ENCODE measurements at regions not wholly inside any gene's neighbourhood (a gene's known extent, or its start where the extent isn't known, plus 50 kb on each side); places are given as distances from the start of the nearest gene placed in this dataset.

GRCh38 chr2:2834516-2835254 lies 503.6 kb upstream of the MYT1L start (continued):
- TF ChIP-seq USF1 (IDR thresholded peaks at IDR 0.05; ENCODE audit: borderline replicate concordance, low read depth): no peak
- no peak for TF ChIP-seq MAX (IDR thresholded peaks at IDR 0.05; ENCODE audit: low read depth)
- no peak for TF ChIP-seq NRF1 (IDR thresholded peaks at IDR 0.05; ENCODE audit: low read depth, low read length)
- no peak for TF ChIP-seq GATA2 (CRISPR knock-in tag; IDR thresholded peaks at IDR 0.05)
- no peak for TF ChIP-seq RCOR1 (IDR thresholded peaks at IDR 0.05; ENCODE audit: low read length)
- no peak for TF ChIP-seq USF2 (IDR thresholded peaks at IDR 0.05; ENCODE audit: borderline replicate concordance, low read depth, low read length)
- TF ChIP-seq POLR2AphosphoS5 (IDR thresholded peaks at IDR 0.05; ENCODE audit: low read depth, low read length): no peak
- TF ChIP-seq PBX3 (IDR thresholded peaks at IDR 0.05): no peak

GRCh38 chr2:2834105-2834504 lies 503.0 kb upstream of the MYT1L start:
- H2AFZ ChIP-seq (ENCODE audit: low read depth): no peak overlapping the region
- no peaks in the 10 kb centered on the region for H3K79me2 ChIP-seq (ENCODE audit: insufficient read depth)
- TF ChIP-seq PBX3 (IDR thresholded peaks at IDR 0.05): no peak
- TF ChIP-seq NFIC (IDR thresholded peaks at IDR 0.05; ENCODE audit: borderline replicate concordance): no peak
- no peak for TF ChIP-seq GATA2 (CRISPR knock-in tag; IDR thresholded peaks at IDR 0.05)
- TF ChIP-seq POLR2AphosphoS5 (IDR thresholded peaks at IDR 0.05; ENCODE audit: low read depth, low read length): no peak
- H3K27me3 ChIP-seq (ENCODE audit: insufficient read depth): no peaks in the 10 kb centered on the region
- no peaks in the 10 kb centered on the region for H3K36me3 ChIP-seq (replicated peaks in 1 of 2; ENCODE audit: control insufficient read depth in 1 of 2, insufficient read depth in 2 of 2, low read length in 1 of 2)
- CTCF ChIA-PET: interaction anchor here (1.0 kb wide), 3 partner anchors 12 to 141 kb away, joined by 3 to 4 read pairs (median 3); no protein-coding TSS in a partner anchor
- H3K4me1 ChIP-seq (ENCODE audit: control insufficient read depth in 1 of 2, insufficient read depth in 2 of 2, low read depth in 1 of 2, low read length in 1 of 2): peaks cover 0 to 22% of the 10 kb centered on the region in 2 experiments; a peak in 1 of 4 replicates
- H3K9ac ChIP-seq: no peak overlapping the region
- H3K4me2 ChIP-seq: no peak overlapping the region
- H4K20me1 ChIP-seq (ENCODE audit: insufficient read depth): no peaks in the 10 kb centered on the region
- POLR2A ChIA-PET: interaction anchor here (2.1 kb wide), 1 partner anchor 13 kb away, joined by 7 read pairs; no protein-coding TSS in a partner anchor
- no peak for DNase-seq
- WGBS (ENCODE audit: low lambda C conversion rate): 34% methylated on average over 11 of the region's 11 CpGs
- peak overlapping the region in 1 of 2 experiments; percentile 66; a peak in 2 of 4 replicates for H3K27ac ChIP-seq (ENCODE audit: low read depth in 2 of 2, low read length in 1 of 2)
- H3K9me2 ChIP-seq: no peaks in the 10 kb centered on the region
- H3F3A ChIP-seq (replicated peaks; ENCODE audit: insufficient read depth): no peaks in the 10 kb centered on the region
- no peak overlapping the region for H3K4me3 ChIP-seq (ENCODE audit: low read depth in 2 of 2, low read length in 1 of 2)
- no peaks in the 10 kb centered on the region for H3K9me3 ChIP-seq
